Activated CD8-positive, alpha-beta memory T cell treated with anti-CD3 and anti-CD28 coated beads, Interleukin-2, amount 50 U/mL, for 1 hour (primary cell): ENCODE measurements at regions not wholly inside any gene's neighbourhood (a gene's known extent, or its start where the extent isn't known, plus 50 kb on each side); places are given as distances from the start of the nearest gene placed in this dataset.
"Not testable (repeated sequence)": the region's sequence is repeated elsewhere in the genome, so short reads cannot be mapped to it uniquely, and the experiment has no call there.

Experiments used
- DNase-seq: peaks from one replicate; pipeline ENCODE4 v3.0.0-alpha.2; 2020; ENCODE audit errors: extremely low read depth

DNA sequence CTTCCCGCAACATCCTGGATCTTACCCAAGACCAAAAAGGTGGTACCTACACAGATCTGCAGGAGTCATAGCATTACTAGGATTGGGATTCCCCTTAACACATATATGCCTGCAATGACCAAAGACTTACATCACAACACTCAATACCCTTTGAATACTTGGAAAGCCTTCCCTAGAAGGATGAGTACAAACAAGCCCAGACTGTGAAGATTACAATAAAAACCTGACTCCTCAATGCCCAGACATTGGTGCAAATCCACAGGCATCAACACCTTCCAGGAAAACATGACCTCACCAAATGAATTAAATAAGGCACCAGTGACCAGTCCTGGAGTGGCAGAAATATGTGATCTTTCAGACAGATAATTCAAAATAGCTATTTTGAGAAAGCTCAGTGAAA is 326.8 kb downstream of the TBL1XR1 start:
- no peak for DNase-seq

- no peak for DNase-seq
These were observed 329.3 kb downstream of the TBL1XR1 start for GRCh38 chr3:176867681-176868663.

- no peak for DNase-seq
These were observed 336.1 kb downstream of the TBL1XR1 start for GRCh38 chr3:176861137-176861536.

GRCh38 chr3:176856721-176857120 is 340.6 kb downstream of the TBL1XR1 start:
- DNase-seq, result no peak

GRCh38 chr3:176855901-176856486 is 341.3 kb downstream of the TBL1XR1 start:
- DNase-seq, result no peak

DNA sequence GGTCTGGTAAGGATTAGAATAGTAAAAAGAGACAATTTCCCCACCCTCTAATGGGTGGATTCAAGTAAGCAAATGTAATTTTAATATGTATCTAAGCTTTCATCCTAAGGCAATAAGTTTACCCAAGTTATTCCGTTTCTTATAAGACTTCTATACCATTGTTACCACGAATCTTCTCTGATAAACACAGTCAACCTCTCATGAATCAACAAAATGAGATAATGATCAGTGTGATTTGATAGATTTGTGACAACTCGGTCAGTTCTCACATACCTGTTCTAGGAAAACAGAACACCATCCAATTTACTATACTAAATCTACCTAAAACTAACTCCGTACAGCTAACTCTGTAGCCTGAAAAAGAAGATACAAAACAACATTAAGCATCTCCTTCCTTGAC is 342.1 kb downstream of the TBL1XR1 start:
- no peak for DNase-seq

GRCh38 chr3:176850498-176850897 is 346.8 kb downstream of the TBL1XR1 start:
- no peak for DNase-seq

DNA sequence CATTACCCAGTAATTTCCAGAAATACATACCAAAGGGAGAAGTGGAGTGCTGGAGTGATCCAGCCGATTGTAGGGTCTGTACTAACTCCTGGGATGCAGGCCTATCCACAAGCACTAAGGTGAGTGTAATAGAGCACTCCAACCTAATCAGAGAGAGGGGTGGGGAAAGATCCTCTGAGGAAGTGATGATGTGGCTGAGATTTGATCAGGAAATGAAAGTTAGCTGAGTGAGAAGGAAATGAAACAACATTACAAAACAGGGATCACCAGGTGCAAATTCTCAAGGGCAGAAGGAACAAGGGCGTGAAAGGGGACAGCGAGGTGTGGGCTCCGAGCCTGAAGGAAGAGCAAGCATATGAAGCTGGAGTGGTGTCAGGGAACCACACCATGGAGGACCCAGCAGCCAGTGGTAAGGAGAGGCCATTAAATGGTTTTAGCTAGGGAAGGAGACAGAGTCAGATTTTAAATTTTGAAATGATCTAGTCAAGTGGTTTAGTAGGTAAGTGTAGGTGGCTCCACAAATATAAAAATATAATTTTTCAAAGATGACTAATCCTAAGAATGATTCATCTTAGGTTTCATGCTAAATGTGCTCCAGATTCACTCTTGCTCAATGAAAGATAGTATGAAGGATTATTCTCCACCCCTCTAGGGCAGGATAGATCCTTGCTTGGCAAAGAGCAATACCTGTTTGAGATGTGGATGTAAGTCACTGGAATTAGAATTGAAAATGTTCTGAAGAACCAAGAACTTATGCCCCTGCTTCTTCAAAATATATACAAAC is 348.7 kb downstream of the TBL1XR1 start:
- no peak for DNase-seq

- no peak for DNase-seq
These were observed 354.4 kb downstream of the TBL1XR1 start for GRCh38 chr3:176842914-176843313.

DNA sequence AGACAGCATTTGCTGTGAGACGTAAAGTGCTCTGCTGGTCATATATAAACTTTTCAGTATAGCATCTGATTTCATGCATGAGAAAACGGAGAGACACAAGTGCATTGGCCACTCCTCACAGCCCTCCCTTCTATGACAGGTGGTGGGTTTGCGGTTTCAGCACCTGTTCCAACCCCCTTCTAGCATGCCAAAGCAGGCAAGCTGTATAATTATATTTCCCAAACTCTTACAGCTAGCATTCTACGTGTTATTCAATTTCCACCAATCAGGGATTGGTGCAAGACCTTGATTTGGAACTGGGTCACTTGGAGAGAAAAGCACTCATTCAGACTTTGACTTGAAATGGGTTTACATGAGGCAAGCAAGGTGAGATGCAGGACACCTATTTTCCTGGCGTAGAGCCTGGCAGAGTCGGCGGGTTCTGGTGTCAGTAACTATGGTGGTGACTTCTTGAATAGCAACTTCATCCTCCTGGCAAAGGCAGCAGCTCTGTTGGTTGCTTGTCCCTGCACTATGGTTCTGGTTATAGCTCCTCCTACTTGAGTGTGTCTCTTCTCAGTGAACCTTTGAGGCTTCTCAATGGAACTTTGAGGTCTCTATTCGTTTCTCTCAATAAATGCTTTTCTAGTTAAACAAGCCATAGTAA is 356.5 kb downstream of the TBL1XR1 start:
- DNase-seq, result no peak

GRCh38 chr3:176839901-176840300 is 357.4 kb downstream of the TBL1XR1 start:
- no peak for DNase-seq

DNA sequence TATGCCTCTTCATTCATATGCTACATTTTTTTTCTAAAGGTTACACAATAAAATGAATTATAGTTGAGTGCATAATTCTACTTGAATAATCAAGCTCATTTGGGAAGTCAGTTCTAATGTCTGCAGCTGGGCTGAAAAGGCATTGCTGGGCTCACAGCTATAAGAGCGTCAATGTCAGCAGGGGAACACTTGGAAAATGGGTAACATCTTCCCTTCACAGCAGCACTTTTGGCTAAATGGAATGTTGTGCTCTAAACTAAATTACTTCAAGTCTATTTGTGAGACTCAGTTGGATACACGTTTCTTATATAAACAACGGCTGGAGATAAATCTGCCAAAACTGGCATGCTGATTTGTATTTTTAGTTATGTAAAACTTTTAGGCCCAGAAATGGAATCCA is 357.8 kb downstream of the TBL1XR1 start:
- no peak for DNase-seq

DNA sequence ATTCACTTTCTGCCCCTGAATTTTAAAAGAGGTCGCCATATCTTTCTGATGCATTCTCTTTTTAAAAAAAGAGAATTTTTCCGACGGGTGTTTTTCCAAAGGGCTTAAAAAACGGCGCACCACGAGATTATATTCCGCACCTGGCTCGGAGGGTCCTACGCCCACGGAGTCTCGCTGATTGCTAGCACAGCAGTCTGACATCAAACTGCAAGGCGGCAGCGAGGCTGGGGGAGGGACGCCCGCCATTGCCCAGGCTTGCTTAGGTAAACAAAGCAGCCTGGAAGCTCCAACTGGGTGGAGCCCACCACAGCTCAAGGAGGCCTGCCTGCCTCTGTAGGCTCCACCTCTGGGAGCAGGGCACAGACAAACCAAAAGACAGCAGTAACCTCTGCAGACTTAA is 370.0 kb downstream of the TBL1XR1 start:
- DNase-seq, result not testable (repeated sequence)

- DNase-seq, result no peak
These were observed 372.5 kb downstream of the TBL1XR1 start for GRCh38 chr3:176824811-176825210.

DNA sequence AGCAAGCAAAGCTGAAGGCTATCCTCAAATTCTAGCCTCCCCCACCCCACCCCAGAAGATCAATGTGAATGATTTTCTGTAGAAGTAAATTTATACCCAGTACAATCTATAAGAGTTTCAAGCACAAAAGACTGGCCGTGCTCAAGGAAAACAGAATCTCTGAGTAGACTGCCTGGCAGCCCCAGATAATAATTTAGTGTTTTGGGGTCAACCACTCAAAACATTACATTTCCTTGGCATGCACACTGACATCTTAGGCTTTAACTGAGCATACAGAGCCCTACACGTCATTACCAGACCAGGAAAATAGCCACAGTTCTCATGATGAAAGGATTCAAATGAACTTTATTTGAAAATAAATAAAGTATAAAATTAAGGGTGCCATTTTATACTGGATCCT is 376.5 kb downstream of the TBL1XR1 start:
- DNase-seq, result no peak

DNA sequence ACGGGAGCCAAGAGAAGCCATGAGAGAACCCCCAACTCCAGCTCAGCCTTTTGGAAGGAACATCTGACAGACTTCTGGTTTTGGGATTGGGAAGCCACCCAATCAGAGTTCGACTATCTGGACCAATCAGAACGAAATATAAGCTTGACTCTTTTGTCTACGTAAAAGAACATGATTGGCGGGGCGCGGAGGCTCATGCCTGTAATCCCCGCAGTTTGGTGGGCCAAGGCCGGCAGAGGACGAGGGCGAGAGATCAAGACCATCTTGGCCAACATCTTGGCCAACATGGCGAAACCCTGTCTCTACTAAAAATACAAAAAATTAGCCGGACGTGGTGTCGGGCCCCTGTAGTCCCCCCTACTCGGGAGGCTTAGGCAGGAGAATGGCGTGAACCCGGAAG is 380.3 kb downstream of the TBL1XR1 start:
- DNase-seq, result no peak

DNA sequence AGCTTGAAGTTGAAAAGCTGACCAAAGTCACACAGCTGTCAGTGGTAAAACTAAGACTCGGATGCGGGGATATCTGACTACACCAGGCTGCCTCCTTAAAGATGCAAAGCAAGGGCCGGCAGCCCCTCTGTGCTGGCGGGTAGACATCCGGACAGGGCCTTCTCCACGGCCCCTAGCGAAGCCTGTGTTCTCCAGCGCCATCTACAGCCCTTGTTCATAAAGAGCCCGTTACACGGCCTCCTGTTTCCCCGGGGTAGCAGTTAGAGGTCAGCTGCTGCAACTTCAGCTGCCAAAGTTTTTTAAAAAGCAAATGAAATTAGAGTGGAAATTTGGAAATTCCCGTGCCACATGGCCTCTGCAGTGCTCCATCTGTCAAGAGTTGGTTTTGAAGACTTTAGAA is 383.0 kb downstream of the TBL1XR1 start:
- no peak for DNase-seq

DNA sequence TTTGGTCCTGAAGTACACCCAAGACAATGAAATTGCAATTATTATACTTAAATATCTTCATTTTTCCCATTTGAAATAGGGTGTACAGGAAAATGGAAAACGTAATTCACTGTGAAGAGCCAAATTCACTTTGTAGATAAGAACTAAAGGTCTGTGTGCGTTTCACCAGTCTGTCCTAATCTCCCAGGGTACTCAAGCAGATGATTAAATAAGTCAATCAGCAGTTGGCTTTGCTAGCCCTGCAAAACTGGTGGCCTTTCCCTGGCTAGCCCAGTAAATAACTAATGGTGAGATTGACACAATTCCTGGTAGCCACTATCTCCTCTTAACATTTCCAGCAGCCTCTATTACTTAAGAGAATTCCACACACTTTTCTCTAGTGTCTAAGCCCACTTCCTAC is 389.3 kb downstream of the TBL1XR1 start:
- DNase-seq, result no peak

- no peak for DNase-seq
These were observed 397.6 kb downstream of the TBL1XR1 start for GRCh38 chr3:176799675-176800074.

GRCh38 chr3:176798680-176799079 is 398.6 kb downstream of the TBL1XR1 start:
- no peak for DNase-seq

GRCh38 chr3:176796371-176796770 is 400.9 kb downstream of the TBL1XR1 start:
- DNase-seq, result no peak

DNA sequence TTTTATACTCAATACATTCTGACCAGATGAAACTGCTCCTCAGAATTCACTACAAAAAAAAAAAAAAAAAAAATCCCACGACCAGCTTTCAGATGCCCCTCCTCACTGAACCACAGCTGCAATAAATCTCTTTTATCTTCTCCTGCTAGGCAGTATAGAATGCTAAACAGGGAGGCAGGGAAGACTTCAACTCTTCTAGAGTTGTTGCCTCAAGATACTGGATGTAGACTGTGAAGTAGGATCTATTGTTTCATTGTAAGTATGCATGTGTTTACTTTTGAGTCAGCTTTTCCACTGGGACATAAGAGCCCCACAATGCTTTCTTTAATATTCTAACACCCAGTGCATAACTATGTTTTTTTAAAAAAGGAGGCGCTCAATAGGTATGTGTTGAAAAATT is 401.4 kb downstream of the TBL1XR1 start:
- DNase-seq, result no peak
